Activated naive CD4-positive, alpha-beta T cell treated with anti-CD3 and anti-CD28 coated beads, Interleukin-2, amount 50 U/mL, for 24 hours (primary cell): ENCODE measurements at regions not wholly inside any gene's neighbourhood (a gene's known extent, or its start where the extent isn't known, plus 50 kb on each side); places are given as distances from the start of the nearest gene placed in this dataset.
A peak's percentile ranks its signal among the peaks of the same experiment; 100 is the strongest.

Source experiments
- H3K27ac Mint-ChIP-seq: one replicate; pipeline ENCODE4 v1.8.0; 2021; ENCODE audit warnings: mild to moderate bottlenecking, mixed read lengths
- H3K27me3 Mint-ChIP-seq: one replicate; pipeline ENCODE4 v1.8.0; 2021; ENCODE audit warnings: mixed read lengths
- H3K36me3 Mint-ChIP-seq: one replicate; pipeline ENCODE4 v1.8.0; 2021; ENCODE audit warnings: mixed read lengths
- H3K4me1 Mint-ChIP-seq: one replicate; pipeline ENCODE4 v1.8.0; 2021; ENCODE audit warnings: mixed read lengths
- H3K4me3 Mint-ChIP-seq: one replicate; pipeline ENCODE4 v1.8.0; 2021; ENCODE audit warnings: mild to moderate bottlenecking, mixed read lengths
- H3K9me3 Mint-ChIP-seq: one replicate; pipeline ENCODE4 v1.8.0; 2021; ENCODE audit warnings: mixed read lengths

- H3K27me3 Mint-ChIP-seq = no peaks in the 10 kb centered on the region
- no peaks in the 10 kb centered on the region for H3K36me3 Mint-ChIP-seq
- no peaks in the 10 kb centered on the region for H3K4me1 Mint-ChIP-seq
- no peaks in the 10 kb centered on the region for H3K9me3 Mint-ChIP-seq
- no peak overlapping the region for H3K4me3 Mint-ChIP-seq
- no peak overlapping the region for H3K27ac Mint-ChIP-seq
These were observed 113.0 kb downstream of the LITAF start for GRCh38 chr16:11473728-11474127.

- Mint-ChIP-seq H3K27ac (no peak overlapping the region), H3K4me3 (no peak overlapping the region), H3K27me3 (no peaks in the 10 kb centered on the region), H3K36me3 (peaks cover 2% of the 10 kb centered on the region), H3K4me1 (no peaks in the 10 kb centered on the region), H3K9me3 (no peaks in the 10 kb centered on the region)
These were observed 112.0 kb downstream of the LITAF start for GRCh38 chr16:11474617-11475291.

DNA sequence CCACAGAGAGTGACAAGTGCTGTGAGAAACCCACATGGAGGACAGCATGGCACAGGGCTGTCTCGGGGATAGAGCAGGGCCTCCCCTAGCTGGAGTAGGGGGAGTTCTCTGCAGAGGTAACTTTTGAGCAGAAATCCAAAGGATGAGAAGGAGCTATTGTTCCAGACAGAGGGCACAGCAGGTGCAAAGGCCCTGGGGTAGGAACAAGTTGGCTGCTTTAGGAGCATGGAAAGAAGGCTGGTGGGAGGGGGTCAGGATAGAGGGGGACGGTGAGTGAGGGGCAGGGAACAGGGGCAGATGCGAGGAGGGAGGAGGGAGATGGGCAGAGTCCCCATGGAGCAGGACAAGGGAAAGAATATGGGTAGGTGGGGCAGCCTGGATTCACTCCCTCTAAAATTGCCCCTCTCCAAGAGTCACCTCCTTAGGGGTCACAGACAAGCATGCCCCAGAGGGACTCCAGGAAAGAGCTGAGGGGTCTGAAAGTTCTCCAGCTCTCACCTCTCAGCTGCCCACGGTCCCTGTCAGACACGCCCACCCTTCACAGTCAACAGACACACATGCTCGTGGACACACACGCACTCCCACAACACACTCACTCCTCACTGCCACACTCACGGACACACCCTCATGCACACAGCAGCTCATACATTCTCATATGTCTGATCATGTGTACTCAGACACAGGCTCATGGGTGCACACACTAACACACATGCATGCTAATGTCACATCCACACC lies 110.7 kb downstream of the LITAF start:
- Mint-ChIP-seq H3K9me3 (no peaks in the 10 kb centered on the region), H3K36me3 (peaks cover 4% of the 10 kb centered on the region), H3K4me1 (no peaks in the 10 kb centered on the region), H3K27ac (no peak overlapping the region), H3K27me3 (no peaks in the 10 kb centered on the region), H3K4me3 (no peak overlapping the region)

GRCh38 chr16:11476676-11477075 lies 110.0 kb downstream of the LITAF start:
- Mint-ChIP-seq H3K27ac (no peak overlapping the region), H3K27me3 (no peaks in the 10 kb centered on the region), H3K36me3 (peaks cover 4% of the 10 kb centered on the region), H3K9me3 (no peaks in the 10 kb centered on the region), H3K4me3 (no peak overlapping the region), H3K4me1 (no peaks in the 10 kb centered on the region)

DNA sequence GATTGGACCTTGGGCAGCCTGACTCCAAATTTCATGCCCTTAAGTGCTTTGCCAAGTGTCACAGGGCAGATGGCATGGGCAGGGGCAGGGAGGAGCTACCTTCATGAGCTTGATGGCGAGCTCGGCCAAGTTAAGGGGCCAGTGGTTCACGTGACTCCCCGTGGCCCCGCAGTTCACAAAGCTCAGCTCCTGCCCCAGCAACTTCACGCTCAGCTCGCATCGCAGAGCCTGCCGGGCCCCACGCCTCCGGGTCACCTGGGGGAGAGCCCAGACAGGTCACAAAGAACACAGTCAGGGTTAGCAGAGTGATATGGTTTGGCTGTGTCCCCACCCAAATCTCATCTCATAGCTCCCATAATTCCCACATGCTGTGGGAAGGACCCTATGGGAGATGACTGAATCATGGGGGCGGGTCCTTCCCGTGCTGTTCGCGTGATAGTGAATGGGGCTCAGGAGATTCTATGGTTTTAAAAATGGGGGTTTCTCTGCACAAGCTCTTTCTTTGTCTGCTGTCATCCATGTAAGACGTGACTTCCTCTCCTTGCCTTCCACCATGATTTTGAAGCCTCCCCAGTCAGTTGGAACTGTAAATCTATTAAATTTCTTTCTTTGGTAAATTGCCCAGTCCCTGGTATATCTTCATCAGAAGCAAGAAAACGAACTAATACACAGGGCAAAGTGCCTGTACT lies 108.1 kb downstream of the LITAF start:
- H3K4me1 Mint-ChIP-seq = no peaks in the 10 kb centered on the region
- H3K36me3 Mint-ChIP-seq = peaks cover 16% of the 10 kb centered on the region
- no peak overlapping the region for H3K4me3 Mint-ChIP-seq
- H3K27ac Mint-ChIP-seq = no peak overlapping the region
- no peaks in the 10 kb centered on the region for H3K9me3 Mint-ChIP-seq
- no peaks in the 10 kb centered on the region for H3K27me3 Mint-ChIP-seq

DNA sequence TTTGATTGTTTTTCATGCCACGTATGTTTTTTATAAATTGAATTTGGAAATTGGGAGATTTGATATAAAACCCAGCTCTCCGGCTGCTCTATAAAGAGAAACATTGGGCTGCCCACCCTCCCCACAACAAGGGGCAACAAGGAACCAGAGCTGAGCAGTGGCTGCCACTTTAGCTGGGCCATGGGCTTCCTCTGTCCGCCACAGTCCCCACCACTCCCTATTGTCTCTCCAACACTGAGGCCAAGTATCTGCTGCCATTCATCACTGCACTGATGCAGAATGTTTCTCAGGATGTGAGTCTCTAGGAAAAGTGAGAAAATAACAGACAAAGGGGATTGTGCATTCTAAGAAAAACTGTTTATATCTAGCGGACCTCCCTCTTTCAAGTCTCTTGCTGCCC lies 106.8 kb downstream of the LITAF start:
- Mint-ChIP-seq H3K4me3 (no peak overlapping the region), H3K4me1 (no peaks in the 10 kb centered on the region), H3K36me3 (peaks cover 24% of the 10 kb centered on the region), H3K27me3 (no peaks in the 10 kb centered on the region), H3K9me3 (no peaks in the 10 kb centered on the region), H3K27ac (no peak overlapping the region)

DNA sequence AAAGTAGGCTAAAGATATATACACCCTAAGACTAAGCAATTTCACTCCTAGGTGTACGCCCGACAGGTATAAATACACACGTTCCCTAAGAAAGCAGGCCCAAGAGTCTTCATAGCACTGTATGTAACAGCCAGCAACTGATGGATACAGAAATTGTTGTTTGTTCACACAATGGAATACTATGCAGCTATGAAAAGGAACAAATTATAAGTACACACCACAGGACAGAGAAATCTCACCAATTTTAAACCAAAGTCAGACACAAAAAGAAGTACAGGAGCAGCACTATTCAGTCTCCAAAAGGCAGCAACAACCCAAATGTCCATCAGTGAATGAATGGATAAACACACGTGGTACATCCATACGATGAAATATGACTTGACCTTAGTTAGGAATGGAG lies 106.1 kb downstream of the LITAF start:
- Mint-ChIP-seq H3K27ac (no peak overlapping the region), H3K4me3 (no peak overlapping the region), H3K9me3 (no peaks in the 10 kb centered on the region), H3K4me1 (no peaks in the 10 kb centered on the region), H3K36me3 (peaks cover 29% of the 10 kb centered on the region), H3K27me3 (no peaks in the 10 kb centered on the region)

DNA sequence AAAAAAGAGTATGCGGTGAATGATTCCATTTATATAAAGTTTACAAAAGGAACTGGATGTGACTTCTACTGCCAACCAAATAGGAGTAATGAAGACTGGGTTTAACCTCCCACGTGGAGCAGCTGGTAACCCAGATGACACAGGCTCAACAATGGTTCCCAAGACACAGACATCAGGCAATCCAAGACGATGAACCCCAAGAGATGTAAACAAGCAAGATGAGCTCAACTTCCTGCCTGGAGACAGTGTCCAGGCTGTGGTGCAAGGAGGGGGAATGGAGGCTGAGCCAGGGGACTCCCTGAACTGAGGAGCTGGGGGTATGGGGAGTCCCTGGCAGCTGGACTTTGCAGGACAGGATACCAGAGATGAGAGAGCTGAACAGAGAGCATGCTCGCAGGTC lies 104.7 kb downstream of the LITAF start:
- peaks cover 31% of the 10 kb centered on the region for H3K36me3 Mint-ChIP-seq
- peak overlapping the region; percentile 36 for H3K27ac Mint-ChIP-seq
- no peaks in the 10 kb centered on the region for H3K27me3 Mint-ChIP-seq
- no peaks in the 10 kb centered on the region for H3K4me1 Mint-ChIP-seq
- no peaks in the 10 kb centered on the region for H3K9me3 Mint-ChIP-seq
- H3K4me3 Mint-ChIP-seq = no peak overlapping the region

GRCh38 chr16:11482946-11483748 lies 103.6 kb downstream of the LITAF start:
- Mint-ChIP-seq H3K4me1 (no peaks in the 10 kb centered on the region), H3K27me3 (no peaks in the 10 kb centered on the region), H3K27ac (no peak overlapping the region), H3K9me3 (no peaks in the 10 kb centered on the region), H3K36me3 (peaks cover 31% of the 10 kb centered on the region), H3K4me3 (no peak overlapping the region)

- H3K9me3 Mint-ChIP-seq = no peaks in the 10 kb centered on the region
- no peaks in the 10 kb centered on the region for H3K27me3 Mint-ChIP-seq
- H3K36me3 Mint-ChIP-seq = peaks cover 31% of the 10 kb centered on the region
- no peaks in the 10 kb centered on the region for H3K4me1 Mint-ChIP-seq
- no peak overlapping the region for H3K4me3 Mint-ChIP-seq
- H3K27ac Mint-ChIP-seq = no peak overlapping the region
These were observed 101.9 kb downstream of the LITAF start for GRCh38 chr16:11484691-11485258.

- no peaks in the 10 kb centered on the region for H3K4me1 Mint-ChIP-seq
- no peaks in the 10 kb centered on the region for H3K27me3 Mint-ChIP-seq
- no peaks in the 10 kb centered on the region for H3K9me3 Mint-ChIP-seq
- no peak overlapping the region for H3K27ac Mint-ChIP-seq
- H3K36me3 Mint-ChIP-seq = peaks cover 34% of the 10 kb centered on the region
- no peak overlapping the region for H3K4me3 Mint-ChIP-seq
These were observed 101.0 kb downstream of the LITAF start for GRCh38 chr16:11485676-11486075.

GRCh38 chr16:11487289-11487688 lies 99.4 kb downstream of the LITAF start:
- H3K36me3 Mint-ChIP-seq = peaks cover 30% of the 10 kb centered on the region
- H3K4me1 Mint-ChIP-seq = no peaks in the 10 kb centered on the region
- no peak overlapping the region for H3K27ac Mint-ChIP-seq
- H3K27me3 Mint-ChIP-seq = no peaks in the 10 kb centered on the region
- H3K4me3 Mint-ChIP-seq = no peak overlapping the region
- H3K9me3 Mint-ChIP-seq = no peaks in the 10 kb centered on the region

DNA sequence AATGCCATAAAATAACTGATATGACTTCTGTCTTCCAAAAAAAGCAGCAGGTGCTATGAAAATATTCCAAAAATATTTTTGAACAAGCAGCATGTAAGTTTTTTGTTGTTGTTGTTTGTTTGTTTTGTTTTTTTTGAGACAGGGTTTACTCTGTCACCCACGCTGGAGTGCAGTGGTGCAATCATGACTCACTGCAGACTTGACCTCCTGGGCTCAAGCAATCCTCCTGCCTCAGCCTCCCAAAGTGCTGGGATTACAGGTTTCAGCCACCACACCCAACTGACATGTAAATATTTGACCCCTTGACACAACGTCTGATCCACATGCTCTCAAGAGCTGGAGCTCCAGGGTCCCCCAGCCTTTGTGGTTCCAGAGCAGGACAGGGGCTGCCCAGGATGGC lies 98.4 kb downstream of the LITAF start:
- Mint-ChIP-seq H3K36me3 (peaks cover 23% of the 10 kb centered on the region), H3K4me1 (no peaks in the 10 kb centered on the region), H3K9me3 (no peaks in the 10 kb centered on the region), H3K4me3 (no peak overlapping the region), H3K27ac (no peak overlapping the region), H3K27me3 (no peaks in the 10 kb centered on the region)

DNA sequence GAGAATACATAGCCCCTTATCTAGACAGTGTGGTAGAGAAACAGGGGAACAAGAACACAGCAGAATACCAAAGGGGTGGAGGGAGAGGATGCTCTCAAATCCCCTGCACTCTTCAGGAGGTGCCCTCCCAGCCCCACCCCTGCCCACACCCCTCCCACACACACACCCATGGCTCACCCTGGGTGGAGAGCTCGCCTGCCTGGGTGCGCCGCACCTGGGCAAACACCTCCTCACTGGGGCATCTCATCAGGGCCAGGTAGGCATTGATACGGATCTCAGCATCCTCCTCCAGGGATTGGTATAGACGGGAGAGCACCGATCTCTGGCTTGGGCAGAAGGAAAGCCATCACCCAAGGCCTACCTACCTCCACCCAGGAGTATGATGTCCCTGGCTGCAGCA lies 95.2 kb downstream of the LITAF start:
- H3K27ac Mint-ChIP-seq = no peak overlapping the region
- H3K9me3 Mint-ChIP-seq = no peaks in the 10 kb centered on the region
- peaks cover 7% of the 10 kb centered on the region for H3K36me3 Mint-ChIP-seq
- H3K27me3 Mint-ChIP-seq = no peaks in the 10 kb centered on the region
- H3K4me1 Mint-ChIP-seq = peaks cover 11% of the 10 kb centered on the region
- no peak overlapping the region for H3K4me3 Mint-ChIP-seq

GRCh38 chr16:11492808-11493530 lies 93.8 kb downstream of the LITAF start:
- H3K4me1 Mint-ChIP-seq = peaks cover 25% of the 10 kb centered on the region
- peaks cover 7% of the 10 kb centered on the region for H3K36me3 Mint-ChIP-seq
- no peaks in the 10 kb centered on the region for H3K9me3 Mint-ChIP-seq
- no peak overlapping the region for H3K4me3 Mint-ChIP-seq
- no peak overlapping the region for H3K27ac Mint-ChIP-seq
- H3K27me3 Mint-ChIP-seq = no peaks in the 10 kb centered on the region
